ENCODE measurements at regions not wholly inside any gene's neighbourhood (a gene's known extent, or its start where the extent isn't known, plus 50 kb on each side); places are given as distances from the start of the nearest gene placed in this dataset.
A peak's percentile ranks its signal among the peaks of the same experiment; 100 is the strongest.

- no peak overlapping the region for H3K27ac ChIP-seq (replicated peaks in 1 of 4)
- no peaks in the 10 kb centered on the region for H3K27me3 ChIP-seq
- intact Hi-C loops (cut with DNase I) = no loop called here
- DNase-seq (ENCODE audit: extremely low spot score) = peak; percentile 91
- no peaks in the 10 kb centered on the region for H3K4me1 ChIP-seq
- no peaks in the 10 kb centered on the region for H3K36me3 ChIP-seq
- no peak overlapping the region for H3K4me3 ChIP-seq
- 82% methylated on average over 4 of the region's 8 CpGs for WGBS
- H3K9me3 ChIP-seq = no peaks in the 10 kb centered on the region
- TF ChIP-seq POLR2A (IDR thresholded peaks at IDR 0.05; ENCODE audit: low read depth) (no peak), POLR2AphosphoS5 (IDR thresholded peaks at IDR 0.05) (no peak), CTCF (IDR thresholded peaks at IDR 0.05) (no peak), EP300 (IDR thresholded peaks at IDR 0.05) (no peak)
Observed at GRCh38 chr2:105469781-105470180, 70.9 kb upstream of the FHL2 start.

GRCh38 chr2:105468582-105469042 is 69.8 kb upstream of the FHL2 start:
- 76% methylated on average over 8 of the region's 8 CpGs for WGBS
- Histone ChIP-seq H3K27me3 (no peaks in the 10 kb centered on the region), H3K4me1 (no peaks in the 10 kb centered on the region), H3K27ac (replicated peaks in 1 of 4) (no peak overlapping the region), H3K36me3 (no peaks in the 10 kb centered on the region), H3K4me3 (no peak overlapping the region), H3K9me3 (no peaks in the 10 kb centered on the region)
- intact Hi-C loops (cut with DNase I) = no loop called here
- TF ChIP-seq CTCF (IDR thresholded peaks at IDR 0.05) (no peak), POLR2AphosphoS5 (IDR thresholded peaks at IDR 0.05) (no peak), EP300 (IDR thresholded peaks at IDR 0.05) (no peak), POLR2A (IDR thresholded peaks at IDR 0.05; ENCODE audit: low read depth) (no peak)
- DNase-seq (ENCODE audit: extremely low spot score) = no peak

- no peaks in the 10 kb centered on the region for H3K36me3 ChIP-seq
- WGBS = 94% methylated on average over 2 of the region's 2 CpGs
- no peaks in the 10 kb centered on the region for H3K27me3 ChIP-seq
- no peaks in the 10 kb centered on the region for H3K9me3 ChIP-seq
- TF ChIP-seq EP300 (IDR thresholded peaks at IDR 0.05) (no peak), POLR2A (IDR thresholded peaks at IDR 0.05; ENCODE audit: low read depth) (no peak), POLR2AphosphoS5 (IDR thresholded peaks at IDR 0.05) (no peak), CTCF (IDR thresholded peaks at IDR 0.05) (no peak)
- intact Hi-C loops (cut with DNase I) = no loop called here
- no peak overlapping the region for H3K4me3 ChIP-seq
- no peak for DNase-seq (ENCODE audit: extremely low spot score)
- no peaks in the 10 kb centered on the region for H3K4me1 ChIP-seq
- H3K27ac ChIP-seq (replicated peaks in 1 of 4) = no peak overlapping the region
Observed at GRCh38 chr2:105464325-105464724, 65.5 kb upstream of the FHL2 start.

GRCh38 chr2:105460048-105460732 is 61.3 kb upstream of the FHL2 start:
- Histone ChIP-seq H3K27ac (replicated peaks in 1 of 4) (no peak overlapping the region), H3K4me3 (no peak overlapping the region), H3K9me3 (no peaks in the 10 kb centered on the region), H3K4me1 (no peaks in the 10 kb centered on the region), H3K27me3 (no peaks in the 10 kb centered on the region), H3K36me3 (no peaks in the 10 kb centered on the region)
- TF ChIP-seq EP300 (IDR thresholded peaks at IDR 0.05) (no peak), CTCF (IDR thresholded peaks at IDR 0.05) (no peak), POLR2AphosphoS5 (IDR thresholded peaks at IDR 0.05) (no peak), POLR2A (IDR thresholded peaks at IDR 0.05; ENCODE audit: low read depth) (no peak)
- WGBS = 82% methylated on average over 6 of the region's 6 CpGs
- intact Hi-C loops (cut with DNase I) = no loop called here
- DNase-seq (ENCODE audit: extremely low spot score) = no peak

GRCh38 chr2:105458076-105458475 is 59.2 kb upstream of the FHL2 start:
- WGBS = 96% methylated on average over 6 of the region's 6 CpGs
- Histone ChIP-seq H3K36me3 (no peaks in the 10 kb centered on the region), H3K9me3 (no peaks in the 10 kb centered on the region), H3K4me1 (no peaks in the 10 kb centered on the region), H3K27me3 (no peaks in the 10 kb centered on the region), H3K27ac (replicated peaks in 1 of 4) (no peak overlapping the region), H3K4me3 (no peak overlapping the region)
- no peak for TF ChIP-seq CTCF (IDR thresholded peaks at IDR 0.05)
- no peak for TF ChIP-seq POLR2AphosphoS5 (IDR thresholded peaks at IDR 0.05)
- no peak for TF ChIP-seq EP300 (IDR thresholded peaks at IDR 0.05)
- no peak for TF ChIP-seq POLR2A (IDR thresholded peaks at IDR 0.05; ENCODE audit: low read depth)
- no peak for DNase-seq (ENCODE audit: extremely low spot score)
- intact Hi-C loops (cut with DNase I) = no loop called here

Measured in esophagus muscularis mucosa (tissue), 4 donors.